IPS-15b (cell line): ENCODE measurements at regions not wholly inside any gene's neighbourhood (a gene's known extent, or its start where the extent isn't known, plus 50 kb on each side); places are given as distances from the start of the nearest gene placed in this dataset.
"Not testable (repeated sequence)": the region's sequence is repeated elsewhere in the genome, so short reads cannot be mapped to it uniquely, and the experiment has no call there.

Source experiments
- H3K27me3 ChIP-seq: one replicate; pipeline ENCODE4 v1.6.1; 2013; ENCODE audit warnings: low read length; ENCODE audit not compliant: control insufficient read depth, insufficient read depth
- H3K36me3 ChIP-seq: one replicate; pipeline ENCODE4 v1.6.1; 2013; ENCODE audit warnings: low read length; ENCODE audit not compliant: control insufficient read depth, insufficient read depth
- H3K4me1 ChIP-seq: one replicate; pipeline ENCODE4 v1.6.1; 2013; ENCODE audit warnings: mild to moderate bottlenecking, low read length; ENCODE audit not compliant: control insufficient read depth, insufficient read depth
- H3K4me3 ChIP-seq: one replicate; pipeline ENCODE4 v1.5.1; 2013; ENCODE audit warnings: low read depth, low read length
- H3K9ac ChIP-seq: one replicate; pipeline ENCODE4 v1.6.1; 2013; ENCODE audit warnings: low read depth, mild to moderate bottlenecking, low read length
- H3K9me3 ChIP-seq: one replicate; pipeline ENCODE4 v1.6.1; 2013; ENCODE audit warnings: mild to moderate bottlenecking, low read length; ENCODE audit not compliant: control insufficient read depth, insufficient read depth

GRCh38 chr22:25456300-25457043 lies 108.0 kb upstream of the GRK3 start:
- peaks cover 24% of the 10 kb centered on the region for H3K36me3 ChIP-seq

GRCh38 chr22:25458631-25459030 lies 105.8 kb upstream of the GRK3 start:
- H3K36me3 ChIP-seq, result peaks cover 24% of the 10 kb centered on the region
- not testable (repeated sequence) for H3K27me3 ChIP-seq, H3K9ac ChIP-seq, H3K4me3 ChIP-seq, H3K4me1 ChIP-seq, H3K9me3 ChIP-seq

More at GRCh38 chr22:25456300-25457043, 108.0 kb upstream of the GRK3 start:
- H3K4me3 ChIP-seq, H3K9ac ChIP-seq, H3K27me3 ChIP-seq, H3K4me1 ChIP-seq, H3K9me3 ChIP-seq: not testable (repeated sequence)

DNA sequence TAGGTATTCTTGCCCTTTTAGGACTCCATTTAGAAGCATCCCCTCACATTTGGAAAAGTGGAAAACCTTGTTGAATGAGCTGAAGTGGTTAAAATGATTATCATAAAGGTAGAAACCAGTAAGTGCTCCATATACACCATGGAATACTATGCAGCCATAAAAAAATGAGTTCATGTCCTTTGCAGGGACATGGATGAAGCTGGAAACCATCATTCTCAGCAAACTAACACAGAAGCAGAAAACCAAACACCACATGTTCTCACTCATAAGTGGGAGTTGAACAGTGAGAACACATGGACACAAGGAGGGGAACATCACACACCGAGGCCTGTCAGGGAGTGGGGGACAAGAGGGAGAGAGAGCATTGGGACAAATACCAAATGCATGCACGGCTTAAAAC lies 103.8 kb upstream of the GRK3 start:
- peaks cover 19% of the 10 kb centered on the region for H3K36me3 ChIP-seq
- H3K27me3 ChIP-seq, H3K4me3 ChIP-seq, H3K9me3 ChIP-seq, H3K9ac ChIP-seq, H3K4me1 ChIP-seq: not testable (repeated sequence)

DNA sequence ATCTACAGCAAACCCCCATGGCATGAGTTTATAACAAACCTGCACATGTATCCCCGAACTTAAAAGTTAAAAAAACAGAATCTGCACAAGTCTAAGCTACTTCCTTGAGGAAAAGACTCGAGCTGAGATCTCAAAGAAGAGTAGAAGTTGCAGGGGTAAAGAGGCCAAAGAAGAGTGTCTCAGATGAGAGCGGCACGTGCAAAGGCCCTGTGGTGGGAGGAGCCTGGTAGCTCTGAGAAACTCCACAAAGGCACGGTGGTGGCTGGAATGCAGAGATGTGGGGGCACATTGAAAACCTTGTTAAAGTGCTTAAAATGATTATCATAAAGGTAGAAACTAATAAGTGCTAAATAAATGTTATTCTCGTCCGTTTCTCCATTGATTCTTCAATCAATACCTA lies 103.2 kb upstream of the GRK3 start:
- Histone ChIP-seq H3K27me3 (no peaks in the 10 kb centered on the region), H3K9me3 (no peaks in the 10 kb centered on the region), H3K36me3 (peaks cover 21% of the 10 kb centered on the region), H3K4me1 (no peaks in the 10 kb centered on the region), H3K9ac (no peak overlapping the region), H3K4me3 (no peak overlapping the region)

DNA sequence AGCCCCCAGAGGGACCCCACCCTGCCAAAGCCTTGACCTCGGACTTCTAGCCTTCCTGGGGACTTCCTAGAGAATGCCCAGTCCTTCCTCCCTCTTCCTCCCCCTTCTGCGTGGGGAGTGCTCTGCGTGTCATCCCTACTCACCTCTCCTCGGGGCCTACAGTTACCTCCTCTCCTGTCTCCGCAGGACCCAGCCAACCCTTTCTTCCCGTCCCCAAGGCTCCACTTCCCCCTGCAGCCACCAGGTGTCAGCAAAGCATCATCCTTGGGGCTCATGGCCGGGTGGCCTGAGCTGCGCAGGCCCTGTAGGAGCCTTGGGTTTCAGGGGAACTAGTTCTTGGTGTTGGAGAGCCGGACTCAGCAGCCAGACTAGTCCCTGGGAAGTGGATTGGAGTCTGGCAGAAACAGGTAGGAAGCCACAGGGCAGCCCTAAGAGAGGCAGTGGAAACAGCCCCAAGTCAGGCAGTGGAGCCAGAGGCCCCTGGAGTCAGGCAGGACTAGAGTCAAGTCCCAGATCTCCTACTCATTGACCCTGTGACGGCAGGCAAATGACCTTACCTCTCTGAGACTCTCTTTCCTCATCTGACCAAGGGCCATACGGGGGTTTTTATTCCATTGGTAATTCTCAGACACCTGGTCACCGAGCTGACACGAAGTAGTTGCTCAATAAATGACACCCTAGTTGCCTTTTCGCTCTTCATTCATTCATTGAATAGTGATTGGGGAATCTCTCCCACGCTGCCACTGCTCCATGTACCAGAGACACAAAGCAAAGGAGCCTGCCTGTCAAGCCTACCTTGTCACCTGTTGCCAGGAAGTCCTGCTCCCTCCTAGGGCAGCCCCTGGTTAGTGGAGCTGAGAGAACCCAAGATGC lies 101.8 kb upstream of the GRK3 start:
- H3K36me3 ChIP-seq, result peaks cover 23% of the 10 kb centered on the region
- H3K27me3 ChIP-seq, H3K4me3 ChIP-seq: not testable (repeated sequence)

GRCh38 chr22:25463347-25463628 lies 101.2 kb upstream of the GRK3 start:
- not testable (repeated sequence) for H3K4me1 ChIP-seq, H3K4me3 ChIP-seq, H3K9ac ChIP-seq, H3K27me3 ChIP-seq, H3K9me3 ChIP-seq
- peaks cover 23% of the 10 kb centered on the region for H3K36me3 ChIP-seq

More for the DNA sequence above, 101.8 kb upstream of the GRK3 start:
- not testable (repeated sequence) for H3K4me1 ChIP-seq, H3K9ac ChIP-seq, H3K9me3 ChIP-seq

DNA sequence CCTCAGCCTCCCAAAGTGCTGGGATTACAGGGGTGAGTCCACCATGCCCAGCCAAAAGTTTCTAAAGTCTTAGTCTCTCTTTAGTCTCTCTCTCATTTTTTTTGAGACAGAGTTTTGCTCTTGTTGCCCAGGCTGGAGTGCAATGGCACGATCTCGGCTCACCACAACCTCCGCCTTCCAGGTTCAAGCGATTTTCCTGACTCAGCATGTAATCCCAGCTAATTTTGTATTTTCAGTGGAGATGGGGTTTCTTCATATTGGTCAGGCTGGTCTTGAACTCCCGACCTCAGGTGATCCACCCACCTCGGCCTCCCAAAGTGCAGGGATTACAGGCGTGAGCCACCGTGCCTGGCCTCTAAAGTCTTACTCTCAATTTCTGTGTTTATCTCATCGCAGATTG lies 100.1 kb upstream of the GRK3 start:
- H3K9me3 ChIP-seq, H3K4me3 ChIP-seq, H3K9ac ChIP-seq, H3K4me1 ChIP-seq, H3K27me3 ChIP-seq: not testable (repeated sequence)
- H3K36me3 ChIP-seq, result peaks cover 16% of the 10 kb centered on the region

- Histone ChIP-seq H3K27me3 (no peaks in the 10 kb centered on the region), H3K4me3 (no peak overlapping the region), H3K36me3 (peaks cover 4% of the 10 kb centered on the region), H3K4me1 (no peaks in the 10 kb centered on the region), H3K9me3 (no peaks in the 10 kb centered on the region), H3K9ac (no peak overlapping the region)
These were observed 98.5 kb upstream of the GRK3 start for GRCh38 chr22:25465949-25466348.

DNA sequence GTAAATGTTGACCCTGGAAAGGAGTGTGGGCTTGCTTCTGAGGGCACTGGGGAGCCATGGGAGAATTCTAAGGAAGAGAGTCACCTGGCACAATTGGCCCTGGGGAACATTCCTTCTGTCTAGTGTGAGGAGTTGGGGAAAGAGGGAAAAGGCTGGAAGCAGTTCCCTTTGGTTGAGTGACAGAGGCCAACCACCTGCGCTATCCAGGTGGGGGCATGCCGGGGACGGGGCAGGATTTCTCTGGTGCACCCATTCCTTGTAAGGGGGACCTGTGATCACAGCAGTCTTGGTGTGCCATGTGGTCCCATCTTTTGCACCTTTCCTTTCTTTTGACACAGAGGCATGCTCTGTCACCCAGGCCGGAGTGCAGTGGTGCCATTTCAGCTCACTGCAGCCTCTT lies 92.1 kb upstream of the GRK3 start:
- no peaks in the 10 kb centered on the region for H3K4me1 ChIP-seq
- H3K36me3 ChIP-seq, result no peaks in the 10 kb centered on the region
- H3K27me3 ChIP-seq, result no peaks in the 10 kb centered on the region
- H3K9ac ChIP-seq, result no peak overlapping the region
- no peak overlapping the region for H3K4me3 ChIP-seq
- no peaks in the 10 kb centered on the region for H3K9me3 ChIP-seq

DNA sequence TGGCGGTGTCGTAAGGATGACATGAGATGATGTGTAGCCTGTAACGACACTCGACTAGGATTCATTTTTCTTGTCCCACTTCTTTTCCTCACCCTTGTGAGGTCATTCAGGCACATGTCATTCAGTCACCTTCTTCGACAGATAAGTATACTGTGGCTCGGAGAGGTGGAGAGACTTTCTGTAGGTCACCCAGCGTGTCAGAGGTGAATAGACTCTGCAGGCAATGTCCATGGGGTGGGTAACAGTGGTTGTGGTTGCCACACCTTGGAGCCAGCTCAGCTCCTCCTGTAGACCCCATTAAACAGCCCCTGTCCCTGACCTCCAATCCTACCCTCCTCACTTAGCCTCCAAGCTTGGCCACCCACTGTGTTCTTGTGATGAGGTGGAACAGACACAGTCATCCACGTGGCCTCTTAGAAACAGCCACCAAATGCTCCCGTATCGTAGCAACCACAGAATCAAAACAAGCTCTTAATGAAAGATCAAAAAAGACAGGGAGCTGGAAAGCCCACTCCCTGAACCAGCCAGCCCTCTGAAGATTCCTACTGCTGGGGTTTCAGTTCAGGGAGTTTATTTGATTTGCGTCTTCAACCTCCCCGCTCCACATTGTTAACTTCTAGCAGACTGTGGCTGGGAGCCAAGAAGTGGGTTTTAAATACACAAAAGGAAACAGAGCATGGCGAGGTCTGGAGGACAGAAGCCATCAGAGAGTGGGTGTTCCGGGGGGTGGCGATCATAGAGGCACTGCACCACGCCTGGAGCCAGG lies 89.0 kb upstream of the GRK3 start:
- Histone ChIP-seq H3K4me3 (no peak overlapping the region), H3K9me3 (no peaks in the 10 kb centered on the region), H3K36me3 (no peaks in the 10 kb centered on the region), H3K9ac (no peak overlapping the region), H3K27me3 (no peaks in the 10 kb centered on the region), H3K4me1 (no peaks in the 10 kb centered on the region)

DNA sequence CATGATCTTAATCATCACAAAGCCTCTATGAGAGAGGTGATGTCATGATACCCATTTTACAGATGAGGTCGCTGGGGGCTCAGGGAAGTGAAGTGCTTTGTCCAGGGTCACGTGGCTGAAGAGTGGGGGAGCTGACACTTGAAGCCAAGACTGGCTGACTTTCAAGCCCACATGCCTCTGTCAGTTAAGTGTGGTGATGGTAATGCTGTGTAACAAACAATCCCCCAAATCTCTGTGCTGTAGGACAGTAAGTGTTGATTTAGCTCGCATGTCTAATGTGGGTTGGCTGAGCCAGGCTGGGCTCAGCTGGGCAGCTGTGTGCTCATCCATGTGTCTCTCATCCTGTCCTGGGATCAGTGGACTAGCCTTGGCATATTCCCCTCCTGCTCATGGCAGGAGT lies 87.1 kb upstream of the GRK3 start:
- no peaks in the 10 kb centered on the region for H3K4me1 ChIP-seq
- no peaks in the 10 kb centered on the region for H3K36me3 ChIP-seq
- H3K4me3 ChIP-seq, result no peak overlapping the region
- H3K9ac ChIP-seq, result no peak overlapping the region
- H3K9me3 ChIP-seq, result no peaks in the 10 kb centered on the region
- H3K27me3 ChIP-seq, result no peaks in the 10 kb centered on the region

DNA sequence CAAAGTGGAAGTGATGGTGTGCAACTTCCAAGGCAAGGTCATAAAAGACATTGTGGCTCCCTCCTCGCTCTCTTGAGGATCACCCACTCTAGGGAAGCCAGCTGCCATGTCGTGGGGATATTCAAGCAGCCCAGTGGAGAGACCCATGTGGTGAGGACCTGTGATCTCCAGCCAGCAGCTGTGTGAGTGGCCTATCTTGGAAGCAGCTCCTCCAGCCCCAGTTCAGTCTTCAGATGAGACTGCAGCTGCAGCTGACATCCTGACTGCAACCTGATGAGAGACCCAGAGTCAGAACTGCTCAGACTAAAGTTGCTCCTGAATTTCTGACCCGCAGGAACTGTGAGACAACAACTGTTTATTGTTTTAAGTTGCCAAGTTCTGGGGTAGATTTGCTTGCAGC lies 86.4 kb upstream of the GRK3 start:
- H3K27me3 ChIP-seq, result no peaks in the 10 kb centered on the region
- no peaks in the 10 kb centered on the region for H3K4me1 ChIP-seq
- H3K4me3 ChIP-seq, result no peak overlapping the region
- no peak overlapping the region for H3K9ac ChIP-seq
- H3K36me3 ChIP-seq, result no peaks in the 10 kb centered on the region
- H3K9me3 ChIP-seq, result no peaks in the 10 kb centered on the region
